ENCODE measurements at regions not wholly inside any gene's neighbourhood (a gene's known extent, or its start where the extent isn't known, plus 50 kb on each side); places are given as distances from the start of the nearest gene placed in this dataset.

GRCh38 chr2:7517088-7517487 is 599.9 kb downstream of the RNF144A start:
- no peak for TF ChIP-seq CTCF (IDR thresholded peaks at IDR 0.05; ENCODE audit: partially characterized antibody, unreplicated experiment)
- no peak overlapping the region for H3K27ac Mint-ChIP-seq (ENCODE audit: unreplicated experiment)
- H3K27me3 Mint-ChIP-seq (ENCODE audit: unreplicated experiment) = no peaks in the 10 kb centered on the region
- no peak overlapping the region for H3K4me3 Mint-ChIP-seq (ENCODE audit: unreplicated experiment)
- no peaks in the 10 kb centered on the region for H3K36me3 Mint-ChIP-seq (ENCODE audit: unreplicated experiment)
- H3K9me3 Mint-ChIP-seq (ENCODE audit: unreplicated experiment) = no peaks in the 10 kb centered on the region
- no peak for DNase-seq
- H3K4me1 Mint-ChIP-seq (ENCODE audit: low read depth, unreplicated experiment) = peaks cover 6% of the 10 kb centered on the region

- Mint-ChIP-seq H3K27me3 (ENCODE audit: unreplicated experiment) (no peaks in the 10 kb centered on the region), H3K9me3 (ENCODE audit: unreplicated experiment) (no peaks in the 10 kb centered on the region), H3K36me3 (ENCODE audit: unreplicated experiment) (no peaks in the 10 kb centered on the region), H3K4me3 (ENCODE audit: unreplicated experiment) (no peak overlapping the region), H3K27ac (ENCODE audit: unreplicated experiment) (no peak overlapping the region), H3K4me1 (ENCODE audit: low read depth, unreplicated experiment) (peaks cover 6% of the 10 kb centered on the region)
- DNase-seq = no peak
- no peak for TF ChIP-seq CTCF (IDR thresholded peaks at IDR 0.05; ENCODE audit: partially characterized antibody, unreplicated experiment)
Observed at GRCh38 chr2:7517851-7518250, 600.6 kb downstream of the RNF144A start.

GRCh38 chr2:7523481-7524120 is 606.4 kb downstream of the RNF144A start:
- Mint-ChIP-seq H3K27ac (ENCODE audit: unreplicated experiment) (no peak overlapping the region), H3K4me3 (ENCODE audit: unreplicated experiment) (no peak overlapping the region), H3K27me3 (ENCODE audit: unreplicated experiment) (peaks cover 1% of the 10 kb centered on the region), H3K4me1 (ENCODE audit: low read depth, unreplicated experiment) (no peaks in the 10 kb centered on the region), H3K9me3 (ENCODE audit: unreplicated experiment) (peaks cover 2% of the 10 kb centered on the region), H3K36me3 (ENCODE audit: unreplicated experiment) (peaks cover under 1% of the 10 kb centered on the region)
- TF ChIP-seq CTCF (IDR thresholded peaks at IDR 0.05; ENCODE audit: partially characterized antibody, unreplicated experiment) = no peak
- no peak for DNase-seq

GRCh38 chr2:7524195-7524594 is 607.0 kb downstream of the RNF144A start:
- Mint-ChIP-seq H3K36me3 (ENCODE audit: unreplicated experiment) (peaks cover 6% of the 10 kb centered on the region), H3K9me3 (ENCODE audit: unreplicated experiment) (peaks cover 2% of the 10 kb centered on the region), H3K27ac (ENCODE audit: unreplicated experiment) (no peak overlapping the region), H3K4me1 (ENCODE audit: low read depth, unreplicated experiment) (no peaks in the 10 kb centered on the region), H3K4me3 (ENCODE audit: unreplicated experiment) (no peak overlapping the region), H3K27me3 (ENCODE audit: unreplicated experiment) (peaks cover 1% of the 10 kb centered on the region)
- no peak for DNase-seq
- TF ChIP-seq CTCF (IDR thresholded peaks at IDR 0.05; ENCODE audit: partially characterized antibody, unreplicated experiment) = no peak

GRCh38 chr2:7525746-7526145 is 608.5 kb downstream of the RNF144A start:
- Mint-ChIP-seq H3K27ac (ENCODE audit: unreplicated experiment) (no peak overlapping the region), H3K36me3 (ENCODE audit: unreplicated experiment) (peaks cover 9% of the 10 kb centered on the region), H3K4me1 (ENCODE audit: low read depth, unreplicated experiment) (no peaks in the 10 kb centered on the region), H3K9me3 (ENCODE audit: unreplicated experiment) (peaks cover 2% of the 10 kb centered on the region), H3K4me3 (ENCODE audit: unreplicated experiment) (no peak overlapping the region), H3K27me3 (ENCODE audit: unreplicated experiment) (peaks cover 1% of the 10 kb centered on the region)
- no peak for DNase-seq
- no peak for TF ChIP-seq CTCF (IDR thresholded peaks at IDR 0.05; ENCODE audit: partially characterized antibody, unreplicated experiment)
